GM12872 (cell line): ENCODE measurements at regions not wholly inside any gene's neighbourhood (a gene's known extent, or its start where the extent isn't known, plus 50 kb on each side); places are given as distances from the start of the nearest gene placed in this dataset.

ENCODE experiments used
- CTCF ChIP-seq: IDR thresholded peaks from 3 replicates; pipeline ENCODE4 v1.5.1; 2011; ENCODE audit warnings: low read depth, mild to moderate bottlenecking, low read length, moderate library complexity; ENCODE audit not compliant: insufficient read depth

- TF ChIP-seq CTCF, result no peak
Observed at GRCh38 chr11:45071232-45071631, 75.2 kb upstream of the PRDM11 start.

- TF ChIP-seq CTCF, result no peak
Observed at GRCh38 chr11:45073685-45074141, 72.7 kb upstream of the PRDM11 start.

- TF ChIP-seq CTCF, result no peak
Observed at GRCh38 chr11:45075519-45075918, 70.9 kb upstream of the PRDM11 start.

GRCh38 chr11:45075952-45076351 lies 70.5 kb upstream of the PRDM11 start:
- TF ChIP-seq CTCF, result no peak

- TF ChIP-seq CTCF, result no peak
Observed at GRCh38 chr11:45076761-45077160, 69.7 kb upstream of the PRDM11 start.

GRCh38 chr11:45078236-45079074 lies 68.0 kb upstream of the PRDM11 start:
- TF ChIP-seq CTCF, result no peak

- no peak for TF ChIP-seq CTCF
Observed at GRCh38 chr11:45079075-45079444, 67.4 kb upstream of the PRDM11 start.
